NB4 (cell line): ENCODE measurements at regions not wholly inside any gene's neighbourhood (a gene's known extent, or its start where the extent isn't known, plus 50 kb on each side); places are given as distances from the start of the nearest gene placed in this dataset.

Experiments used
- CTCF ChIP-seq: IDR thresholded peaks from one replicate; pipeline ENCODE4 v1.5.1; 2012; ENCODE audit warnings: low read depth, low read length
- MAX ChIP-seq: IDR thresholded peaks from 2 replicates; pipeline ENCODE4 v1.6.1; 2011; ENCODE audit warnings: low read depth, low read length
- MYC ChIP-seq: IDR thresholded peaks from 2 replicates; pipeline ENCODE4 v1.6.1; 2011; ENCODE audit warnings: low read depth, low read length
- POLR2A ChIP-seq: IDR thresholded peaks from 2 replicates; pipeline ENCODE4 v1.6.1; 2011; ENCODE audit warnings: mild to moderate bottlenecking; ENCODE audit not compliant: insufficient read length; ENCODE audit errors: extremely low read depth

GRCh38 chrX:78476701-78477100 lies 149.3 kb upstream of the CYSLTR1 start:
- TF ChIP-seq CTCF: no peak
- no peak for TF ChIP-seq MAX
- TF ChIP-seq POLR2A: no peak
- TF ChIP-seq MYC: no peak
